Neuron (in vitro differentiated cells): ENCODE measurements at regions not wholly inside any gene's neighbourhood (a gene's known extent, or its start where the extent isn't known, plus 50 kb on each side); places are given as distances from the start of the nearest gene placed in this dataset.
"Not testable (repeated sequence)": the region's sequence is repeated elsewhere in the genome, so short reads cannot be mapped to it uniquely, and the experiment has no call there.

ENCODE experiments used
- H2AFZ ChIP-seq: one replicate; pipeline ENCODE4 v1.6.1; 2013; ENCODE audit warnings: low read depth, mild to moderate bottlenecking, inconsistent platforms, low read length, moderate library complexity
- H3K27me3 ChIP-seq: one replicate; pipeline ENCODE4 v1.6.1; 2013; ENCODE audit warnings: low read length; ENCODE audit not compliant: insufficient read depth
- H3K36me3 ChIP-seq: one replicate; pipeline ENCODE4 v1.6.1; 2013; ENCODE audit warnings: low read length; ENCODE audit not compliant: insufficient read depth
- H3K4me1 ChIP-seq: one replicate; pipeline ENCODE4 v1.6.1; 2013; ENCODE audit warnings: low read length; ENCODE audit not compliant: insufficient read depth
- H3K4me3 ChIP-seq: 2 replicates; pipeline ENCODE4 v1.5.1; 2013; ENCODE audit warnings: mild to moderate bottlenecking, low read length, moderate library complexity
- H3K9me3 ChIP-seq: one replicate; pipeline ENCODE4 v1.6.1; 2013; ENCODE audit warnings: low read length

GRCh38 chr2:160621748-160622147 lies 128.1 kb upstream of the RBMS1 start:
- H3K4me3 ChIP-seq = no peak overlapping the region
- H3K9me3 ChIP-seq = no peaks in the 10 kb centered on the region
- no peak overlapping the region for H2AFZ ChIP-seq
- no peaks in the 10 kb centered on the region for H3K27me3 ChIP-seq
- no peaks in the 10 kb centered on the region for H3K36me3 ChIP-seq
- H3K4me1 ChIP-seq = no peaks in the 10 kb centered on the region

GRCh38 chr2:160628020-160628637 lies 134.5 kb upstream of the RBMS1 start:
- not testable (repeated sequence) for H3K4me3 ChIP-seq, H3K36me3 ChIP-seq, H2AFZ ChIP-seq, H3K9me3 ChIP-seq, H3K27me3 ChIP-seq
- H3K4me1 ChIP-seq = peaks cover 25% of the 10 kb centered on the region

- H3K27me3 ChIP-seq = no peaks in the 10 kb centered on the region
- no peak overlapping the region for H2AFZ ChIP-seq
- no peaks in the 10 kb centered on the region for H3K9me3 ChIP-seq
- no peak overlapping the region for H3K4me3 ChIP-seq
- H3K4me1 ChIP-seq = peaks cover 26% of the 10 kb centered on the region
- no peaks in the 10 kb centered on the region for H3K36me3 ChIP-seq
These were observed 135.2 kb upstream of the RBMS1 start for GRCh38 chr2:160628811-160629210.

- H3K9me3 ChIP-seq = no peaks in the 10 kb centered on the region
- H3K27me3 ChIP-seq = no peaks in the 10 kb centered on the region
- H3K4me3 ChIP-seq = no peak overlapping the region
- no peaks in the 10 kb centered on the region for H3K36me3 ChIP-seq
- H3K4me1 ChIP-seq = peaks cover 30% of the 10 kb centered on the region
- H2AFZ ChIP-seq = peak overlapping the region; percentile 60
These were observed 137.4 kb upstream of the RBMS1 start for GRCh38 chr2:160630801-160631590.

- H3K4me1 ChIP-seq = peaks cover 30% of the 10 kb centered on the region
- no peaks in the 10 kb centered on the region for H3K9me3 ChIP-seq
- no peak overlapping the region for H3K4me3 ChIP-seq
- no peaks in the 10 kb centered on the region for H3K27me3 ChIP-seq
- H2AFZ ChIP-seq = no peak overlapping the region
- H3K36me3 ChIP-seq = no peaks in the 10 kb centered on the region
These were observed 138.7 kb upstream of the RBMS1 start for GRCh38 chr2:160632084-160632975.

- Histone ChIP-seq H3K27me3 (no peaks in the 10 kb centered on the region), H3K9me3 (no peaks in the 10 kb centered on the region), H3K4me3 (no peak overlapping the region), H3K4me1 (peaks cover 30% of the 10 kb centered on the region), H2AFZ (no peak overlapping the region), H3K36me3 (no peaks in the 10 kb centered on the region)
These were observed 140.8 kb upstream of the RBMS1 start for GRCh38 chr2:160634436-160634835.

GRCh38 chr2:160635488-160635887 lies 141.9 kb upstream of the RBMS1 start:
- no peaks in the 10 kb centered on the region for H3K36me3 ChIP-seq
- no peak overlapping the region for H3K4me3 ChIP-seq
- no peaks in the 10 kb centered on the region for H3K27me3 ChIP-seq
- H3K4me1 ChIP-seq = peaks cover 30% of the 10 kb centered on the region
- no peaks in the 10 kb centered on the region for H3K9me3 ChIP-seq
- no peak overlapping the region for H2AFZ ChIP-seq

- no peaks in the 10 kb centered on the region for H3K36me3 ChIP-seq
- H3K4me1 ChIP-seq = peaks cover 4% of the 10 kb centered on the region
- H3K9me3 ChIP-seq = no peaks in the 10 kb centered on the region
- H3K27me3 ChIP-seq = no peaks in the 10 kb centered on the region
- no peak overlapping the region for H2AFZ ChIP-seq
- no peak overlapping the region for H3K4me3 ChIP-seq
These were observed 145.9 kb upstream of the RBMS1 start for GRCh38 chr2:160639472-160639871.

GRCh38 chr2:160646684-160647444 lies 153.3 kb upstream of the RBMS1 start:
- H2AFZ ChIP-seq = no peak overlapping the region
- no peak overlapping the region for H3K4me3 ChIP-seq
- no peaks in the 10 kb centered on the region for H3K4me1 ChIP-seq
- peaks cover 2% of the 10 kb centered on the region for H3K9me3 ChIP-seq
- H3K27me3 ChIP-seq = no peaks in the 10 kb centered on the region
- H3K36me3 ChIP-seq = no peaks in the 10 kb centered on the region

GRCh38 chr2:160647967-160648685 lies 154.5 kb upstream of the RBMS1 start:
- no peaks in the 10 kb centered on the region for H3K27me3 ChIP-seq
- H3K9me3 ChIP-seq = peaks cover 2% of the 10 kb centered on the region
- H3K4me3 ChIP-seq = no peak overlapping the region
- H3K4me1 ChIP-seq = no peaks in the 10 kb centered on the region
- H3K36me3 ChIP-seq = no peaks in the 10 kb centered on the region
- no peak overlapping the region for H2AFZ ChIP-seq

- Histone ChIP-seq H3K9me3 (peaks cover 2% of the 10 kb centered on the region), H3K27me3 (no peaks in the 10 kb centered on the region), H3K4me1 (no peaks in the 10 kb centered on the region), H2AFZ (no peak overlapping the region), H3K36me3 (no peaks in the 10 kb centered on the region), H3K4me3 (no peak overlapping the region)
These were observed 156.1 kb upstream of the RBMS1 start for GRCh38 chr2:160649698-160650097.
